GM18907 (cell line): ENCODE measurements at regions not wholly inside any gene's neighbourhood (a gene's known extent, or its start where the extent isn't known, plus 50 kb on each side); places are given as distances from the start of the nearest gene placed in this dataset.

Source experiments
- ATAC-seq: cut with Tn5 transposase; IDR thresholded peaks from one replicate; pipeline ENCODE4 v1.9.1; 2021; ENCODE audit warnings: mild to moderate bottlenecking, moderate library complexity; ENCODE audit not compliant: unreplicated experiment

GRCh38 chr20:39268491-39268951 lies 306.4 kb downstream of the DHX35 start:
- no peak for ATAC-seq

- ATAC-seq, result no peak
These were observed 304.8 kb downstream of the DHX35 start for GRCh38 chr20:39266989-39267388.

- no peak for ATAC-seq
These were observed 302.5 kb downstream of the DHX35 start for GRCh38 chr20:39264506-39265172.

- ATAC-seq, result no peak
These were observed 300.9 kb downstream of the DHX35 start for GRCh38 chr20:39263076-39263475.

GRCh38 chr20:39259808-39260207 lies 297.7 kb downstream of the DHX35 start:
- ATAC-seq, result no peak

DNA sequence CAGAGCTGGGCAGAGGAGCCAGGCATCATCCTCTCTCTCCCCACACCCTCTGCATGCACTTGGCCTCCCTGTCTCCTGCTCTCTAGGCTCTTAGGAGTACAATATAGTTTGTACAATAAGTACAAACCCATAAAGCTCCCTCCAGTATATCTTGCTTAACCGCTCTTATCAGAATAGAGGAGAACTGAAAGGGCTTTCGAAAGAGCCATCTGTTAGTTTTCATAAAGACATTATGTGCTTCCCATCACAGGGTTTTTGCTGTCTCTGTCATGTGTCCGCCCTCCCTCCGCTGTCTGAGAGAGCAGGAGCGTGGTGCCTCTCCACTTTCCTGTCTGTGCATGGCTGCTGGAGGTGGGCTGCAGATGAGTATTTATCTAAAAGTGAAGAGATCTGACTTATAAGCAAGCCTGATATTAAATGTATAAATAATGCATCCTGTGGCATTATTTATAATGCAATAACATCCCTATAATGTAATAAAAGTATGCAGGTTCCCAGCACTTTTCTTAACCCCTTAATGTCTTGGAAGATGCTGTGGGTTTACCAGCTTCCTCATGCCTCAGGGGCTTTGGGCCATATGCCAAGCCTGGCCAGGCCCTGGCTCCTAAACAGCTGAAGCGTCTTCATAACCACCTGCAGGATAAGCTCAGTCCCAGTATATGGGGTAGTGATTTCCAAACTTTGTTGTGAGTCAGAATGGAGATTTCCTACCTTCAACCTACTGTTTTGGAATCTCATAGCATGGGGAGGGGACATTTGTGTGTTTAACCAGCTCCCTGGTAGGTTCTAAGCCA lies 297.1 kb downstream of the DHX35 start:
- ATAC-seq, result no peak

GRCh38 chr20:39258253-39258652 lies 296.1 kb downstream of the DHX35 start:
- ATAC-seq, result no peak

- no peak for ATAC-seq
These were observed 291.1 kb downstream of the DHX35 start for GRCh38 chr20:39253051-39253755.

- ATAC-seq, result no peak
These were observed 289.9 kb downstream of the DHX35 start for GRCh38 chr20:39252035-39252434.

DNA sequence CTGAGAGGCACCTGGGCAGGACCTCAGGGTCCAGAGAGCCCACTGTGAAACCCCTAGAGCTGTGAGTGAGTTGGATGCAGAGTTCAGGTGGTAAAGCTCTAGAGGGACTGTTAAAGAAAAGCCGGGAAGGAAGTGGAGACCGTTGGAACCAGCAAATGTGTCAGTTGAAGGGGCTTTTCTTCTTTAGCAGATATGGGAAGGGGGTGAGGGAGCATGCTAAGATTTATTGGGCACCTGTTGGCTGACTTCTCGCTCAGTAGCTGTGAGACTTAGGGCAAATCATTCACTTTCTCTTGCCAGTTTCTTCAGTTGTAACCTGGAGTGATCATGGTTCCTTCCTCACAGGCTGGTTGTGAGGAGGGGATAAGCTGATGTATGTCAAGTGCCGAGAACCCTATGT lies 287.7 kb downstream of the DHX35 start:
- ATAC-seq, result no peak

DNA sequence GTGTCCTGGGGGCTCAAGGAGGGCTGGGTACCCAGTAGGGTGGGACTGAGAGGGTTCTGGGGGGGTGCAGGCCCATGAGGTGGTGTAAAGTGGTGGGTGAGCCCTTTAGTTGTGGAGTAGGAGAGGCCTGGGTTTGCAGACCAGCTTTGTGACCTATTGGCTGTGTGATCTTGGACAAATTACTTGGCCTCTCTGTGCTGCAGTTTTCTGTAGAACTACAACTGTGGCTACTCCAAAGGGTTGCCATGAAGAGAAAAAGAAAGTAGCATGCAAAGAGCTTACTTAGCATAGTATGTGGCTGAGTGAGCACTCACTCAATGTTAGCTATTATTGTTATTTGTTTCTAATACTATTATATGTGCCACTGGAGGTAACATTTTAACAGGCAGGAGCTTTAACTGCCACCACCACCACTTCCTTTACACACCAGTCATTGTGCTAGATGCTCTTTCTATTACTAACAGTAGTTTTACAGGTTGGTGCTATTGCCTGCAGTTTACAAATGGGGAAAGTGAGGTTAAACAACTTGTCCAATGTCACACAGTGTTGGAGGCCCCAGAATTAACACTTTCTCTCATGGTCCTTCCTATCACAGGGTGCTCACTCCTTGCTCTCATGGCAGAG lies 286.8 kb downstream of the DHX35 start:
- ATAC-seq, result no peak

DNA sequence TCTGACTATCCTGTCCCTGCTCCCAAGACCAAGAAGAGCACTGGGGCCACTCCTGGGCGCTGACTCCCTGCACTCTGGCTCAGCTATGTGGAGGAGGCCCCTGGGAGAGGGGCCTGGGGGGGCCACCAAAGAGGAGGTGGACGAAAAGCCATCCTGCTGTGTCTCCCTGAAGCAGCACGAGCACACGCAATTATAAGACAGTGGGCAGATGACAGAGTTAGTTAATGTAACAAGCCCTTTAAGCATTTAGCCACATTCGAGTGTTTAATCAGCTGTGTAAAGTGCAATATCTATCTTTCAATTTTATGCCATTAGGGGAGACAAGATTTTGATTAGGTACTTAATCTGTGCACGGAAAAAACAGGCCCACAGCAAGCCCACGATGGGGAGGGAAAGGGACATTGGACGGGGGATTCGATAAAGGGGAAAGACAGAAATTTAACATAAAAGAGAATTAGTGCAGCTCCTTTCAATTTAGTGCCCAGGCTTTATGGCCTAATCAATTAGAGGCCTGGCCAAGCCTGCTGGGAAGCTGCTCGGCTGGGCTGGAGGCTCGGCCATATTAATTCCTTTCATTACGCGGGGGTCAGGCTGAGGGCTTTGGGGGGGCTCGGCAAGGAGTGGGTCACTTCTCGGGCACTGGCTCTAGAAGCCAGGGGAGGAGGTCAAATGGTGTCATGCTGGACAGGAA lies 286.2 kb downstream of the DHX35 start:
- no peak for ATAC-seq

DNA sequence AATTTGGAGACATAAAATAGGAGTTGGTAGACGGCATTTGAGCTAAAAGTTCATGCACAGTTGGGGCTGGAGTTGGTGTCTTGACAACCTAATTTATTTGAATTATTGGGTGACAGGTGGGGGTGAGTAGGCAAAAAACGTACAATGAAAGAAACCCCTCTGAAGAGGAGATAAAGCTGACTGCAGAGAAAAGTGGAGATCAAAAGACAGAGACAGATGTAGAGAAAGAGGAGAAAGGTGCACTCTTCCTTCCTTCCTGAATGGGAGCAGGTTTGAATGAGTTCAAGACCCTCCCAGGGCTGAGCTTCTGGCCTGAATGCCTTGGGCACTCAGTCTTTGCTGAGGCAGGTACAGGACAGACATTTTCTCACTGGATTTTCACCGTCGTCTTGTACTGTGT lies 284.3 kb downstream of the DHX35 start:
- no peak for ATAC-seq

GRCh38 chr20:39245685-39246311 lies 283.7 kb downstream of the DHX35 start:
- no peak for ATAC-seq

GRCh38 chr20:39243962-39244361 lies 281.8 kb downstream of the DHX35 start:
- no peak for ATAC-seq

DNA sequence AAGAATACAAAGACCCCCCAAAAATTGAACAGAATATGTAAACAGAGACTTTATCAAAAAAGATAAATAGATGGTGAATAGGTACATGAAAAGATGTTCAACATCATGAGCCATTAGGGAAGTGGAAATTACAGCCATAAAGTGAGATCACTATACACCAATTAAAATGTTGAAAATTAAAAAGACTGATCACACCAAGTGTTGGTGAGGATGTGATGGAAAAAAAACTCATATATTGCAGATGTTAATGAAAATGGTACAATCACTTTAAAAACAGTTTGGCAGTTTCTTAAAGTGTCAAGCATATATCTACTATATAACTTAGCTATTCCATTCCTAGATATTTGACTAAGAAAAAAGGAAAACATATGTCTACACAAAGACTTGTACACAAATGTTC lies 280.5 kb downstream of the DHX35 start:
- ATAC-seq, result no peak

DNA sequence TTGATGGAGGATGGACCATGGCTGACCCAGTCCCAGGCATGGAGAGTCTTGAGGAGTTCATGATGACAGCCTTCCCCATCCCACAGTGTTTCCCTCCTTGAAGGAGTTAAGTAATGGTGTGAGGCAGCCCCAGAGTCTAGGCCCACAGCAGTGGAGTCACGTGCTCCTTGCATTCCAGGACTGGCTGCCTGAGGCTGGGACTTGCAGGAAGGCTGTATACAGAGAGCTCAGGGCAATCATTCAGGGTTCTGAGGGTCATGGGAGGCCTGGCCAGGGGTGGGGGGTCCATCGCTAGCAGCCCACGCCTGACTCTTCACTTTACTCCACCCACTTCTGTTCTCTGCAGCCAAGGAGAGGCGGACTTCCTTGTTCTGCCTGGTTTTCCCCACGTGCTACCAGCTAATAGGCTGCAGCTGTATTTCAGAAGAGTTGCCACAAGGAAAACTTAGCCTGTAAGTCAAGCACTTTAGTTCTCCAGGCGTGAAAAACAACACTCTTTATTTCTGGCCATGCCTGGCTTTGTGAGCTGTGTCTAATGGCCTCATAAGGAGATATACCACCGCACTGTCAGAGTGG lies 272.5 kb downstream of the DHX35 start:
- no peak for ATAC-seq

GRCh38 chr20:39233755-39234154 lies 271.6 kb downstream of the DHX35 start:
- ATAC-seq, result no peak

- no peak for ATAC-seq
These were observed 265.3 kb downstream of the DHX35 start for GRCh38 chr20:39227416-39227815.

DNA sequence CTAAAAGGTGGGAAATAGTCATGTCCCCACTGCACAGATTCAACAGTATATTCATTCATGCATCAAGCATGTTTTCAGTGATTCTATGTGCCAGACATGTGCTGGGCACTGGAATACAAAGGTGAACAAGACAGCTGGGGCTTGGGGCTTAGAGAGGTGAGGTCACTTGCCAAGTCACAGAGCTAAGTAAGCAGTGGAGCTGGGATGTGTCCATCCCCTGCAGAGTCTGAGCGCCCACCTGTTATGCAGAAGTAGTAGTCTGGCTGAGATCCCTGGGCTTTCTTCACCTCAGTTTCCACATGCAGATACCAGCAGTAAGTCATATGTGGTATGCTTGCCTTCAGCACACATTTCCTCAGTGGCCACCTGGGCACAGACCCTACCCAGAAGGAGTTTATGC lies 263.8 kb downstream of the DHX35 start:
- no peak for ATAC-seq
